ENCODE measurements at regions not wholly inside any gene's neighbourhood (a gene's known extent, or its start where the extent isn't known, plus 50 kb on each side); places are given as distances from the start of the nearest gene placed in this dataset.

DNA sequence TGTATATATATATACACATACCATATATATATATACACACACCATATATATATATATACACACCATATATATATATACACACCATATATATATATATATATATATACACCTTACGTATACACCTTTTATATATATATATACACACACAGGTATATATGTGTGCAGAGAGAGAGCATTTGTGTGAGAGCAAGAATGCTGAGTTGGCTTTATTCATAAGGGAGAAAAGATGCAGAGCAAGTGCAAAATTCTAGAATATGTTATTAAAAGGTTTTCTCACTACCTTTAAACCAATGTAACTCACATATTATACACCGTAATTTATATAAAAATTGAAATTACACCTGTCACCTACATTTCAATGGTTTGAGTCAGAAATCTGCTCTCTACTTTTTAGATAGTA, 107.2 kb upstream of the ALCAM start:
- DNase-seq (no peak), ATAC-seq (ENCODE audit: insufficient read depth, low FRiP score) (no peak)
- Histone ChIP-seq H3K9ac (ENCODE audit: insufficient read depth in 1 of 2, low read length in 2 of 2) (no peak overlapping the region), H3K9me3 (ENCODE audit: control insufficient read depth in 4 of 4, insufficient read depth in 3 of 4, low read length in 3 of 4) (peaks cover 0 to 3% (median 0%) of the 10 kb centered on the region in 4 donors), H3K4me1 (ENCODE audit: control insufficient read depth in 5 of 5, insufficient read depth in 5 of 5, low read length in 5 of 5) (no peaks in the 10 kb centered on the region), H3K27me3 (ENCODE audit: control insufficient read depth in 3 of 3, insufficient read depth in 3 of 3, low read length in 2 of 3) (no peaks in the 10 kb centered on the region), H3K27ac (ENCODE audit: low read depth in 1 of 2, low read length in 1 of 2) (no peak overlapping the region), H3K36me3 (ENCODE audit: control insufficient read depth in 4 of 4, insufficient read depth in 4 of 4, low read length in 4 of 4) (no peaks in the 10 kb centered on the region), H3K4me3 (no peak overlapping the region)
- TF ChIP-seq, protein P1, sequence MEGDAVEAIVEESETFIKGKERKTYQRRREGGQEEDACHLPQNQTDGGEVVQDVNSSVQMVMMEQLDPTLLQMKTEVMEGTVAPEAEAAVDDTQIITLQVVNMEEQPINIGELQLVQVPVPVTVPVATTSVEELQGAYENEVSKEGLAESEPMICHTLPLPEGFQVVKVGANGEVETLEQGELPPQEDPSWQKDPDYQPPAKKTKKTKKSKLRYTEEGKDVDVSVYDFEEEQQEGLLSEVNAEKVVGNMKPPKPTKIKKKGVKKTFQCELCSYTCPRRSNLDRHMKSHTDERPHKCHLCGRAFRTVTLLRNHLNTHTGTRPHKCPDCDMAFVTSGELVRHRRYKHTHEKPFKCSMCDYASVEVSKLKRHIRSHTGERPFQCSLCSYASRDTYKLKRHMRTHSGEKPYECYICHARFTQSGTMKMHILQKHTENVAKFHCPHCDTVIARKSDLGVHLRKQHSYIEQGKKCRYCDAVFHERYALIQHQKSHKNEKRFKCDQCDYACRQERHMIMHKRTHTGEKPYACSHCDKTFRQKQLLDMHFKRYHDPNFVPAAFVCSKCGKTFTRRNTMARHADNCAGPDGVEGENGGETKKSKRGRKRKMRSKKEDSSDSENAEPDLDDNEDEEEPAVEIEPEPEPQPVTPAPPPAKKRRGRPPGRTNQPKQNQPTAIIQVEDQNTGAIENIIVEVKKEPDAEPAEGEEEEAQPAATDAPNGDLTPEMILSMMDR (IDR thresholded peaks at IDR 0.05; ENCODE audit: control extremely low read depth, extremely low read depth), result no peak
- whole genome bisulfite sequencing, 2 donors, result 49 to 64% methylated on average over 2 of the region's 2 CpGs

DNA sequence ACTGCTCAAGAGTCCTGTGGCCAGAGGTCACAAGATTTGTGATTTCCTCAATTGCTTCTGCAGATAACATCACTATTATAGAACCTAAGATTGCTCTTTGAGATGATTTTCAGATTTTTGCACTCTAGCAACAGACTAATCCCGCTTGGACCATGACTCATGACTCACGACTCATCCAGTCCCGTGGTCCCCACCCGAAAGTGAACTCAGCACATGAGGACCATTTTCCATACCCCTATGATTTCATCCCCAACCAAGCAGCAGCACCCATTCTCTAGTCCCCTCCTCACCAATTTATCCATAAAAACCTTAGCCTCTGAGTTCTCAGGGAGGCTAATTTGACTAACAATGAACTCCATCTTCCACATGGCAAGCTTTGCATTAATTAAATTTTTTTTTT, 106.3 kb upstream of the ALCAM start:
- 85 to 97% methylated on average over 4 of the region's 4 CpGs for WGBS, 2 donors

DNA sequence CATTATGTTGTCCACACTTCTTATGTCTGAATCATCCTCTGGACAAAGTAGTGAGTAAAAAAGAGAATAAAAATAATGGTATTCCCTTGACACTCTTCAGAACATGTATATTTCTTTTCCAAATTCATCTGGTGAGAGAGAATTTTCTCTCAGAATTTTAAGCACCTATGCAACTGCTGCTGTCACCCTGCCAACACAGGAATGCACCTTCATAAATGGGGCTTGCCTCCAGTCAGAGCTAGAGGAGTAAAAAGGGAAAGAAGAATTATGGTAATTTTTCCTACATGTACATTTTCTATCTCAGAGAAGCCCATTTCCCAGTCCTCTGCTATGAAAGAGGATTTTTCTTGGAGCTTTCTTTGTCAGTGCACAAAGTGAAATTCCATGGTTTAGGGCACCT, 92.2 kb upstream of the ALCAM start:
- Histone ChIP-seq H3K4me1 (ENCODE audit: control insufficient read depth in 5 of 5, insufficient read depth in 5 of 5, low read length in 5 of 5) (no peaks in the 10 kb centered on the region), H3K27ac (ENCODE audit: low read depth in 1 of 2, low read length in 1 of 2) (no peak overlapping the region), H3K9ac (ENCODE audit: insufficient read depth in 1 of 2, low read length in 2 of 2) (no peak overlapping the region), H3K36me3 (ENCODE audit: control insufficient read depth in 4 of 4, insufficient read depth in 4 of 4, low read length in 4 of 4) (no peaks in the 10 kb centered on the region), H3K4me3 (no peak overlapping the region), H3K9me3 (ENCODE audit: control insufficient read depth in 4 of 4, insufficient read depth in 3 of 4, low read length in 3 of 4) (no peaks in the 10 kb centered on the region), H3K27me3 (ENCODE audit: control insufficient read depth in 3 of 3, insufficient read depth in 3 of 3, low read length in 2 of 3) (no peaks in the 10 kb centered on the region)
- DNase-seq (peak in 2 of 3 donors; percentile 3 to 39), ATAC-seq (ENCODE audit: insufficient read depth, low FRiP score) (no peak)
- TF ChIP-seq, protein P1 (IDR thresholded peaks at IDR 0.05; ENCODE audit: control extremely low read depth, extremely low read depth), result no peak

More for the DNA sequence above, 106.3 kb upstream of the ALCAM start:
- no peak overlapping the region for H3K9ac ChIP-seq (ENCODE audit: insufficient read depth in 1 of 2, low read length in 2 of 2)
- ATAC-seq (ENCODE audit: insufficient read depth, low FRiP score) (no peak), DNase-seq (no peak)
- TF ChIP-seq, protein P1 (IDR thresholded peaks at IDR 0.05; ENCODE audit: control extremely low read depth, extremely low read depth), result no peak
- H3K36me3 ChIP-seq (ENCODE audit: control insufficient read depth in 4 of 4, insufficient read depth in 4 of 4, low read length in 4 of 4), result no peaks in the 10 kb centered on the region
- H3K4me3 ChIP-seq, result no peak overlapping the region
- H3K4me1 ChIP-seq (ENCODE audit: control insufficient read depth in 5 of 5, insufficient read depth in 5 of 5, low read length in 5 of 5), result no peaks in the 10 kb centered on the region
- no peak overlapping the region for H3K27ac ChIP-seq (ENCODE audit: low read depth in 1 of 2, low read length in 1 of 2)
- peaks cover 0 to 3% (median 0%) of the 10 kb centered on the region in 4 donors for H3K9me3 ChIP-seq (ENCODE audit: control insufficient read depth in 4 of 4, insufficient read depth in 3 of 4, low read length in 3 of 4)
- H3K27me3 ChIP-seq (ENCODE audit: control insufficient read depth in 3 of 3, insufficient read depth in 3 of 3, low read length in 2 of 3), result no peaks in the 10 kb centered on the region

DNA sequence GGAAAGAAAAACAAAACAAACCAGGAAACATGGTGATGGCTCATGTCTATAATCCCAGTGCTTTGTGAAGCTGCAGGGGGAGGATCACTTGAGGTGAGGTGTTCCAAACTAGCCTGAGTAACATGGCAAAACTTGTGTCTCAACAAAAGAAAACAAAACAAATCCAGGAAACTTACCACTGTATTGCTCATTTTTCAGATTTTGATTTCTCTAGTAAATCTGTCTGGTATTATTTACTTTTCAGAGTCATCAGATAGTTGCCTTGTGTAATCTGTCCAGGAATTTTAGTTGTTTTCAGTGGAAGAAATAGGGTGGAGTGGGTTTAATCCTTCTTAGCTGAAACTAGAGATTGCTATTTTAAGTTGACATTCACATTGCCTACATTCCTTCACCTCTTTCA, 91.8 kb upstream of the ALCAM start:
- Histone ChIP-seq H3K36me3 (ENCODE audit: control insufficient read depth in 4 of 4, insufficient read depth in 4 of 4, low read length in 4 of 4) (no peaks in the 10 kb centered on the region), H3K4me1 (ENCODE audit: control insufficient read depth in 5 of 5, insufficient read depth in 5 of 5, low read length in 5 of 5) (no peaks in the 10 kb centered on the region), H3K4me3 (no peak overlapping the region), H3K27me3 (ENCODE audit: control insufficient read depth in 3 of 3, insufficient read depth in 3 of 3, low read length in 2 of 3) (no peaks in the 10 kb centered on the region), H3K9me3 (ENCODE audit: control insufficient read depth in 4 of 4, insufficient read depth in 3 of 4, low read length in 3 of 4) (no peaks in the 10 kb centered on the region), H3K27ac (ENCODE audit: low read depth in 1 of 2, low read length in 1 of 2) (no peak overlapping the region), H3K9ac (ENCODE audit: insufficient read depth in 1 of 2, low read length in 2 of 2) (no peak overlapping the region)
- TF ChIP-seq, protein P1 (IDR thresholded peaks at IDR 0.05; ENCODE audit: control extremely low read depth, extremely low read depth), result no peak
- DNase-seq (no peak), ATAC-seq (ENCODE audit: insufficient read depth, low FRiP score) (no peak)

Measured in lung (tissue), 11 donors.